Prostate gland (tissue), 2 donors: ENCODE measurements at regions not wholly inside any gene's neighbourhood (a gene's known extent, or its start where the extent isn't known, plus 50 kb on each side); places are given as distances from the start of the nearest gene placed in this dataset.

Experiments
- DNase-seq: peaks from one replicate; pipeline ENCODE4 v3.0.0-alpha.2; 2019; ENCODE audit warnings: low spot score
- H3K27ac ChIP-seq, 2 donors: fragments of 200-600 bp; sonication (generic); 2 replicates each; pipeline ENCODE4 v1.5.1; 2017 to 2019
- H3K27me3 ChIP-seq: fragments of 200-600 bp; sonication (generic); replicated peaks from 2 replicates; pipeline ENCODE4 v1.5.1; 2019; ENCODE audit not compliant: insufficient read depth
- H3K36me3 ChIP-seq, 2 donors: fragments of 200-600 bp; sonication (generic); 1 replicate in 1 of 2; 2 replicates in 1 of 2; pipeline versions ENCODE4 v1.5.1 to v1.8.1; 2017 to 2019
- H3K4me1 ChIP-seq: fragments of 200-600 bp; sonication (generic); replicated peaks from 2 replicates; pipeline ENCODE4 v1.5.1; 2019
- H3K4me3 ChIP-seq, 2 donors: fragments of 200-600 bp; sonication (generic); 2 replicates each; pipeline ENCODE4 v1.5.1; 2017 to 2019
- H3K9me3 ChIP-seq: fragments of 200-600 bp; sonication (generic); 2 replicates; pipeline ENCODE4 v1.5.1; 2017
- CTCF ChIP-seq, 4 experiments: fragments of 200-600 bp in 2 of 4; fragments of 450-650 bp in 2 of 4; sonication (generic) in 2 of 4; IDR thresholded peaks; 1 replicate in 3 of 4; 2 replicates in 1 of 4; pipeline ENCODE4 v1.5.1; 2016 to 2019; ENCODE audit warnings: antibody characterized with exemption in 4 of 4, mild to moderate bottlenecking in 2 of 4, moderate library complexity in 2 of 4
- POLR2A ChIP-seq: fragments of 450-650 bp; IDR thresholded peaks from one replicate; pipeline ENCODE4 v1.6.1; 2016; ENCODE audit warnings: antibody characterized with exemption, mild to moderate bottlenecking
- POLR2AphosphoS5 ChIP-seq: sonication (generic); formaldehyde crosslinking; IDR thresholded peaks from one replicate; pipeline ENCODE4 v1.6.1; 2017; ENCODE audit warnings: antibody characterized with exemption
- WGBS: methylation state at CpG from one replicate; pipeline ENCODE4 v1.1.5; 2018; 5-methylcytosine and 5-hydroxymethylcytosine counted together
- intact Hi-C: fragments of 100-400 bp; cut with DNase I; formaldehyde crosslinking; loops from one replicate; pipeline ENCODE4 v1.14.2; 2022

GRCh38 chr2:156190517-156190916, 142.0 kb downstream of the NR4A2 start:
- intact Hi-C loops: loop anchor here (10.0 kb wide), 1 partner anchor 404 kb away; no protein-coding TSS in a partner anchor
- DNase-seq: no peak
- H3K27me3 ChIP-seq: no peaks in the 10 kb centered on the region
- H3K9me3 ChIP-seq: no peaks in the 10 kb centered on the region
- TF ChIP-seq POLR2AphosphoS5: no peak
- no peak for TF ChIP-seq POLR2A
- TF ChIP-seq CTCF (IDR thresholded peaks at IDR 0.05): no peak
- WGBS: 57% methylated on average over 3 of the region's 3 CpGs
- H3K4me1 ChIP-seq: no peaks in the 10 kb centered on the region
- H3K4me3 ChIP-seq: no peak overlapping the region
- H3K36me3 ChIP-seq: no peaks in the 10 kb centered on the region
- H3K27ac ChIP-seq: no peak overlapping the region

- TF ChIP-seq CTCF (IDR thresholded peaks at IDR 0.05): no peak
- no peak for TF ChIP-seq POLR2A
- no peak for TF ChIP-seq POLR2AphosphoS5
- 78% methylated on average over 3 of the region's 3 CpGs for WGBS
- intact Hi-C loops: no loop called here
- Histone ChIP-seq H3K4me3 (no peak overlapping the region), H3K27ac (no peak overlapping the region), H3K4me1 (no peaks in the 10 kb centered on the region), H3K27me3 (no peaks in the 10 kb centered on the region), H3K9me3 (no peaks in the 10 kb centered on the region), H3K36me3 (no peaks in the 10 kb centered on the region)
- no peak for DNase-seq
Measured at GRCh38 chr2:156189584-156189983, 142.9 kb downstream of the NR4A2 start.

GRCh38 chr2:156189143-156189542, 143.4 kb downstream of the NR4A2 start:
- H3K4me1 ChIP-seq: no peaks in the 10 kb centered on the region
- no peaks in the 10 kb centered on the region for H3K27me3 ChIP-seq
- no peak for DNase-seq
- no peak for TF ChIP-seq POLR2AphosphoS5
- no peak for TF ChIP-seq CTCF (IDR thresholded peaks at IDR 0.05)
- TF ChIP-seq POLR2A: no peak
- H3K27ac ChIP-seq: no peak overlapping the region
- no peaks in the 10 kb centered on the region for H3K9me3 ChIP-seq
- no peak overlapping the region for H3K4me3 ChIP-seq
- no peaks in the 10 kb centered on the region for H3K36me3 ChIP-seq
- 43% methylated on average over 6 of the region's 6 CpGs for WGBS
- intact Hi-C loops: no loop called here

- Histone ChIP-seq H3K4me3 (no peak overlapping the region), H3K27ac (peak overlapping the region; percentile 80 to 84), H3K27me3 (no peaks in the 10 kb centered on the region), H3K36me3 (no peaks in the 10 kb centered on the region), H3K4me1 (no peaks in the 10 kb centered on the region), H3K9me3 (no peaks in the 10 kb centered on the region)
- intact Hi-C loops: no loop called here
- DNase-seq: peak; percentile 92
- TF ChIP-seq POLR2A (peak; percentile 19), CTCF (IDR thresholded peaks at IDR 0.05) (no peak), POLR2AphosphoS5 (peak; percentile 96)
- WGBS: 42% methylated on average over 2 of the region's 2 CpGs
Measured at GRCh38 chr2:156182132-156182531, 150.4 kb downstream of the NR4A2 start.

GRCh38 chr2:156181208-156181607, 151.3 kb downstream of the NR4A2 start:
- Histone ChIP-seq H3K27ac (peak overlapping the region; percentile 80 to 84), H3K27me3 (no peaks in the 10 kb centered on the region), H3K9me3 (no peaks in the 10 kb centered on the region), H3K4me1 (no peaks in the 10 kb centered on the region), H3K4me3 (no peak overlapping the region), H3K36me3 (no peaks in the 10 kb centered on the region)
- TF ChIP-seq POLR2AphosphoS5 (no peak), POLR2A (no peak), CTCF (IDR thresholded peaks at IDR 0.05) (no peak)
- intact Hi-C loops: no loop called here
- WGBS: 60% methylated on average over 1 of the region's 1 CpG
- no peak for DNase-seq
